H54 (cell line): ENCODE measurements at regions not wholly inside any gene's neighbourhood (a gene's known extent, or its start where the extent isn't known, plus 50 kb on each side); places are given as distances from the start of the nearest gene placed in this dataset.

Experiments used
- DNase-seq: peaks from one replicate; pipeline ENCODE4 v3.0.0; 2011; ENCODE audit warnings: low spot score, mixed read lengths; ENCODE audit not compliant: insufficient read length
- FAIRE-seq: peaks from 3 replicates; lab custom pipeline; 2011; peaks lifted over from hg19 to GRCh38; lab: Jason Lieb, UNC
- POLR2A ChIP-seq: IDR thresholded peaks from 2 replicates; pipeline ENCODE4 v1.6.1; 2011; ENCODE audit warnings: low read depth, mild to moderate bottlenecking, low read length

DNA sequence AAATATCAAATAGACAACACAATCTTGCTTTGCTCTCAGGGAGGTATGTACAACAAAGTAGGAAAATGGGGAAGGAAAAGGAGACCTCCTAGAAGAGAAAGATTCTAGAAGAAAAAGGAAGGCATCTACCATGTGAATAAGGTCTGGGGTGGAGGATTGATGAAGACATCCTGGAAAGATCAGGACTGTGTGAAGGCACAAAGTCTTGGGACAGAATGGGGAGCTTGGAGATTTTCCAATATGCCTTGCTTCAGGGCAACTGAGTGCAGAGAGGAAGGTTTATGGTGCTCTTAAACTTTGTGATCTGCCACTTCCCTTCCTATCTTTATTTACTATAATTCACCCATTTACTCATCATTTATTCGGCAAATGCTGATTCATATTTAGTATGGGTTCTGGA, 352.0 kb downstream of the PLPP3 start:
- no peak for FAIRE-seq
- no peak for DNase-seq
- no peak for TF ChIP-seq POLR2A

DNA sequence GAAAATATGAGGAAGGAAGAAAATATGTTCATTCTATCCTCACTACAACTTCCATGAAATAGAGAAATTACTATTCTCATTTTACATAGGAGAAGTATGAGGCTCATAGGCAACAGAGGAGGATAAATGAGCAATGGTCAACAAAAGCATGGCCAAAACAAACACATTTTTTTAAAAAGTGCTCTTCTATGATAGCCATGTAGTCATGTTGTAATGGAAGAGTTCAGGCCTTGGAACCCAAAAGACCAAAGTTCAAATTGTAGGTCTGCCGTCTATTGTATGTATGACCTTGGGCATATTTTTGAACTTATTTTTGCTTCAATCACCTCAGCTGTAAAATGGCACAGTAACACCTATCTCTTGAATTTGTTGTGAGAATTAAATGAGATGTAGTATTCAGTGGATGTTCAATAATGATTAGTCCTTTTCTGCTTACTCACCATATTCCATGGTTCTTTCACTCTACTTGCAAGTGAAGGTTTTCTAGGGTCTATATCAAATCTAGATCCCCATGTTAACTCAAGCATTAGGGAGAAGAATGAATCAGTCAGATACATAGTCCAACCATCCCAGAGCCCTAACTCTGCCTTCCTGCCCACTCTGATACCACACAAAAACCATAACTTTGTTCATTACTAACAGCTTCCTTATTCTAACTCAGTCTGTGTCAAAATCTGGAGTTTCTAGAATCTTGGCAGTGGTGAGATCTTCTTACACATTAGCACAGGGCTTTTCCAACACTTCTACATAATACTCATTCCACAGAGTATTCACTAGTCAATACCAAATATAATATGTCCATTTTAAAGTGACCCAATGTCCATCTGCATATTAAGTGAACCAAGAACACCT, 353.2 kb downstream of the PLPP3 start:
- no peak for TF ChIP-seq POLR2A
- FAIRE-seq (no peak), DNase-seq (no peak)

DNA sequence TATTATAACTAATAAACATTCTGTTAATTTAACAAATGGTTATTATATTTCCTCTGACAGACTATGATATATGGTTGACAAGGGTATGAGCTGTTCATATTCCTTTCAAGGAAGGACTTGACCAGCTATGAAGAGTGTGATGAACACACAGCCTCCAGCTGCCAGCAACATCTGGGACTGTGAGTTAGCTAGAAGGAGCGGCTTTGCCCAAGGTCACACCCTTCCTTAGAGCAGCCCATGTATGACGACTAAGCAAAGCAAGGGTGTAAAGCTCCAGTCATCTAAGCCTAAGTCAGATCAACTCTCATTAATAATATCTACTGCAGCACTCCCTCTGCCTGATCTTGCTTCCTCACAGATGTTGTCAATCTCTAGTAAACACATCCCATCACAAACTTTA, 355.4 kb downstream of the PLPP3 start:
- no peak for TF ChIP-seq POLR2A
- no peak for FAIRE-seq
- DNase-seq = no peak

DNA sequence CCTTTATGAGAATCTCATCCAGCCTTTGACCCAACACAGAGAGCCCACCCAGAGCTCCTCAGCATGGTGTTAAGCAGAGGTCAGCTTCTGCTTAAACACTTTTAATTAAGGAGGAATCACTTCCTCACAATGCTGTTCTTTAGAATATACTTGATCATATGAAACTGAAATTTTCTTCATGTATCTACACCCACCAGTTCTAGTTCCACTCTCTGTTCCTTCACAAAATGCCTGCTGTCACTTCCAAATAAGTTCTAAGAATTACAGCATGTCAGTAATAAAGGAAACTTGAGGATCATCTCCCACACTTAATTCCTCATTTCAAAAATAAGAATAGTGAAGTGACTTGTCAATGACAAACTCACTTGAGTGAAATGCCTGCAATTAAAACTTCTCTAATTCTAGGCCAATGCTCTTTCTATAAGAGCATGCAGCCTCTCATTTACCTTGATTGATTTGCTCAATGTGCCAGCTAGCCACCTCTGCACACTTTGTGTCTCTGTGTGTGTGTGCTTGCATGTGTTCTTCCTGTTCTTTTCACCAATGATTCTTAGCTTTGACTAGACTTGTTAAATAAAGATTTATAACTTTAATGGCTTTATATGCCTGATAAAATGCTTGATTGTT, 356.3 kb downstream of the PLPP3 start:
- TF ChIP-seq POLR2A = no peak
- DNase-seq (no peak), FAIRE-seq (no peak)

DNA sequence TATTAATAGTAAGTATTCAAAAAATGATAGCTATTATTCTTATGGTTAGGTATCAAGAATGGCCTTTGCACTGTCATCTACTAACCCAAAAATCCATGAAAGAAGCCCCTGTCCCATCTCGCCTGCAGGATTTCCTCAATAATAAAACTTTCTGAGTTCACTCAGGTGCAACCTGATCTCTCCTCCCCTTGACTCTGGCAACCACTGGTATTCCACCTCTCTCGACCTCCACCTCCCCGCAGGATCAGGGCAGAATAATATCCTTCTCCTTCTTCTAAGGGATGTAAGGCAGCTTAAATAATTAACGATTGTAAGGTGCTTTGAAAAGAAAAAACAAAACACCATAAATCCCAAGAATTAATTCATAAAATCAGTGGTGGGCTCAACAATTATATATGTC, 359.3 kb downstream of the PLPP3 start:
- FAIRE-seq (no peak), DNase-seq (no peak)
- TF ChIP-seq POLR2A = no peak

DNA sequence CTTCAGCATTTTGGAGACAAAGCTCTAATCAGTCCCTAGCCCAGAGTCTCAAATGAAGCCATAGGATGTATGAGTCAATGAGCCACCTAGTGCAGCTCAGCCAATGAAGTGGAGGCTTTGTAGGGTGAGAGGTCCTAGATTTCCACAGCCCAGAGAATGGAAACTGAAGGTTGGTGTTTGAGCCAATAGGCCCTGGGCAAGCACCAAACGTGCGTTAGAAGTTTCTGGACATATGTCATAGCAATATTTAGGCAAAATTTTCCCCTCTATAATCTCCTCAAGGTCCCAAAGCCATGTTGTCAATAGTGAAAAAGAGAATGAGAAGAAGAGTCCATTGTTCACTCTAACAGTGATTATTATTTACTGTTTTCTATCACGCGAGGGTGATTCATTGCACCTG, 361.3 kb downstream of the PLPP3 start:
- FAIRE-seq = no peak
- DNase-seq = no peak
- no peak for TF ChIP-seq POLR2A

DNA sequence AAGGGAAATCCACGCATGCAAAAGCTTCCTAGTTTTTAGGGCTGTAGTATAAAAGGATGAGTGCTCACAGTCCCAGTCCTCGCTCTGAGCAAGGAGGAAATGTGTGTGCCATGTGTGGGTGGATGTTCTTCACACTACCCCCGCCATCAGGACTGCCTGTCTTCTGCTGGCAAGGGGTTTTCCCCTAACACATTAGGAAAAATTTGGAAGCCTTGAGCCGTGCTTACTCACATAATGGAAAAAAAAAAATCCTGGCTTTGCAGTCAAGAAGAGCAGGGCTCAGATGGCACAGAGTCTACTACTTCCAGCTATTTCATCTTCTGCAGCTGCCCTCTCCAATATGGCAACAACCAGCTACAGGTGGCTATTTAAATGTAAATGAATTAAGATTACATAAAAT, 363.1 kb downstream of the PLPP3 start:
- no peak for TF ChIP-seq POLR2A
- DNase-seq (no peak), FAIRE-seq (no peak)

DNA sequence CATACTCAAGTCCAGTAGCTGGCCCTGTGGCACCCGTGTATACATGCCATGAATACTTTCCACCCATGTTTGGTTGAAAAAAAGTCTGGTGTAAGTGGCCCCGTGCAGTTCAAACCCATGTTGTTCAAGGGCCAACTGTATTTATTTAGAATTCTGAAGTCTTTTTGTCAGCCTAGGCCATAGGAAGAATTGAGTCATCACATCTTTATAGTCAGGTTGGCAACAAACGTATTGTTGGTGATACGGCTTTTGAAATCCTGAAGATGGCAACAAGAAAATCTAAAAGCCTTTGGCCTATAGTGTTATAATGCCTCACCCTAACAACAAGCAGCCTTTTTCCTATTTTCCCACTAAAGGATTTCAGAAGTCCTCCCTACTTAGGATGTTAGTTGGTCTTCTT, 363.6 kb downstream of the PLPP3 start:
- TF ChIP-seq POLR2A = no peak
- FAIRE-seq = no peak
- no peak for DNase-seq

DNA sequence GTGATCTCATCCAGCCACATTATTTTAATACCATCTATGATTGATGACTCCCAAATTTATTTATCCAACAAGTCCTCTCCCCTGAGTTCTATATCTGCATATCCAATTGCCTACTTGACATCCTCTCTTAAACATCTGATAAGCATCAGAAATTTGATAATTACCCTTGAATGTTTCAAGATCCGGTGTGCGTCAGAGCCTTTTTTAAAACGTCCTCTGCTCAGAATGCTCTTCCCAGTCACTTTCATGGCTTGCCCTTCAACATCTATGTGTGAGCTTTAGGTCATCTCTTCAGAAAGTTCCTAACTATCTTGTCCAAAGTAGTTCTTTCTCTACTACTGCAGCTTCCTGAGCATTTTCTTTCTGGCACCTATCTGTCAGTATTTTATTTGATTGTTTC, 364.3 kb downstream of the PLPP3 start:
- TF ChIP-seq POLR2A = no peak
- DNase-seq (no peak), FAIRE-seq (no peak)

DNA sequence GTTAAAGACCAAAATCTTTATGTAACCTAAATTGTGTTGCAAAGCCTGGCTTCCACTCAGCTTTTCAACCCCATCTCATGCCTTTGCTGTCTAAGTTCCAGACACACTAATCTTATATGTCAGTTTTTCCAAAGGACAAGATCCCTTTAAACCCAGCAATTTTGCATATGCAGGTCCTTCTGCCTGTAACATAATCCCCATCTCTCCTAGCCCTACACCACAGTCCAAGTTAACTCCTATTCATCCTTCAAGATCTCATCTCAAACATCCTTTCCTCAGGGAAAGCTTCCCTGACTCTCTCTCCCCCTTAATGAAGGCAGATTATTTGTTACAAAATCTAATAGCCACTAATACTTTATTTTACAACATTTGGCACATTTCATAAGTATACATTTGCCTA, 366.3 kb downstream of the PLPP3 start:
- TF ChIP-seq POLR2A = no peak
- no peak for DNase-seq
- FAIRE-seq = no peak

DNA sequence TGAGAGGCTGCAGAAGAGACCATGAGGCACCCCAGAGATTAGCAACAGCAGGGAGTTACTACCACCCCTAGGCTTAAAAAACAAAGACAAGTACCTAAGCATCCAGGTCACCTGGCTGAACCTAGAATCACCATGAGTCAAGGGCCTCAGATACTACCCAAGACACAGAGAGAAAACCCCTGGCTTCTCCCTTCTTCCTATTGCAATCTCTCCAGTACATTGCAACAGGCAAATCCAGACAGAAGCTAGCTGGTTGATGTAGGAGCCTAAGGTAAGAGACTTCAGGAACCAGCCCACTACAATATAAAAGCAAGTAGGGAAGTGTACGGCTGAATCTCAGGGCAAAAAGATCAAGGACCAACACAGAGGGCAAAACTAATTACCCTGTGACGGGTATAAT, 367.2 kb downstream of the PLPP3 start:
- DNase-seq (no peak), FAIRE-seq (no peak)
- TF ChIP-seq POLR2A = no peak

DNA sequence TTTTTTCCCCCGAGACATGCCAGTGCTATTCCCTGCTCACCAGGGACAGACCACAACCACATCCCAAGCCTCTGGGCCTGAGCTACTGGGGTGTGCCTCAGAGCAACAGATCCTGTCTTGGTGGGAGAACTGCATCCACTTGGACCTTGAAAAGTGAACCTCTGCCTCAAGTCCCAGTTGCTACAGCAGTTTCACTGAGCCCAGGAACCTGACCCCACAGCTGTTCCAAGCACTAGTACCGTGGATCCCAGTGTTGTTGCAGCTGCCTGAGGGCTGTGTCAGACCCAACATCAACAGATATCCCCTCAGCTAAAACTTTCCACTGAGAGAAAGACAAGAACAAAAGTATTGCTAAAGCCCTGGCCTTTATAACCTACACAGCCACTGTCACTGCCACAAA, 373.0 kb downstream of the PLPP3 start:
- no peak for FAIRE-seq
- no peak for DNase-seq

DNA sequence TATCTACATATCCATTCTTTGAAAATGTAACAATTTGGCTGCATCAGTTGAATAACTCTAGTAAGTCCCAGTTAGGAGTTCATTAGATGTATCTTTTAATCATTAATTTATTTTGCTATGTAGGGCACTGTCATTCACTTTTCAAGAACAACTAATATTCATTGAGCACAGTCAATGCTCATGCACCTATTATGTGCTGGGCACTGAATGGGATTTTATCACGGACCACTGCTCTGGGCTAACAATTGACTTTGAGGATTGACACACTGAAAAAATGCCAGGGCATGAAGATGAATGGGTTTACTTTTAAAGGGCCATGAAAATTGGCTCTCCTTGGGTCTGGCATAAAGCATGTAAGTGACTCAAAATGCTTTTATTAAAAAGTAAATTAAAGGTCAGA, 375.2 kb downstream of the PLPP3 start:
- no peak for TF ChIP-seq POLR2A
- DNase-seq = no peak
- no peak for FAIRE-seq

More for the DNA sequence above, 373.0 kb downstream of the PLPP3 start:
- no peak for TF ChIP-seq POLR2A

DNA sequence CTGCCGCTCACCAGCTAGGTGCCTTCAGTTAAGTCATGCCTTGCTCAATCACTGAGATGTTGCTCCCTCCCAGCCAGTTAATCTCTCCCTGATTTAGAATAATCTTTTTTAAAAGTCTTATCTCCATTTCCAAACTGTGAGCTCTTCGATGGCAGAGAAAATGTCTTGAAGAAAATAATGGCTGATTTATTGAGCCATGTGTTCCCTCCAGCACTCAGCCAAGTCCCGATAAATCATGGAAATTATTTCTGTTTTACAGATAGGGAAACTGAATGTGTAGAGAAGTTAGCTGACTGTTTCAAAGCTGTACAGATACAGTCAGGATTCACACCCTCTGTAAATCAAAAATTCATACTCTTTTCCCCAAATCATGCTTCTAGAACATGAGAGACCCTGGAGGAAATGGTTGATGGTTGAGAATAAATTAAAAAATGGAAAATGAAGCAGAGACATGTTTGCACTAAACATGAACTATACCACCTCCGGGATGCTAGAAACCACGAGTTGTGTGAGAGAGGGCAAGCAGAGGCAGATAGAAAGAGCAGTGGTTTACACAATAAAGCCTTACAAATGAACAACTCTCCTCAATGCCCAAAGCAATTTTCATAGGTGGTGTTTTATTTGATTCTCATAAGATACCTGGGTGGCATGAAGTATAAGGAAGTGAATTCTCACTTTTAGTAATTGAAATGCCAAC, 376.4 kb downstream of the PLPP3 start:
- no peak for FAIRE-seq
- DNase-seq = no peak
- TF ChIP-seq POLR2A = no peak
